Esophagus (tissue), 2 donors: ENCODE measurements at regions not wholly inside any gene's neighbourhood (a gene's known extent, or its start where the extent isn't known, plus 50 kb on each side); places are given as distances from the start of the nearest gene placed in this dataset.

ENCODE experiments used
- H3K27ac ChIP-seq, 2 donors: one replicate each; pipeline ENCODE4 v1.5.1; 2013; ENCODE audit warnings: low read depth in 2 of 2, mild to moderate bottlenecking in 2 of 2, inconsistent platforms in 1 of 2, low read length in 1 of 2, moderate library complexity in 1 of 2
- H3K27me3 ChIP-seq, 2 donors: one replicate each; pipeline ENCODE4 v1.6.1; 2013; ENCODE audit warnings: low read length in 2 of 2, control low read depth in 1 of 2, mild to moderate bottlenecking in 1 of 2; ENCODE audit not compliant: insufficient read depth in 2 of 2, control insufficient read depth in 1 of 2
- H3K36me3 ChIP-seq, 2 donors: one replicate each; pipeline ENCODE4 v1.6.1; 2013; ENCODE audit warnings: low read length in 1 of 2; ENCODE audit not compliant: control insufficient read depth in 2 of 2, insufficient read depth in 2 of 2
- H3K4me1 ChIP-seq, 2 donors: one replicate each; pipeline ENCODE4 v1.6.1; 2013; ENCODE audit warnings: low read length in 1 of 2; ENCODE audit not compliant: control insufficient read depth in 2 of 2, insufficient read depth in 2 of 2
- H3K4me3 ChIP-seq, 2 donors: one replicate each; pipeline ENCODE4 v1.5.1; 2013; ENCODE audit warnings: low read length in 2 of 2, mild to moderate bottlenecking in 2 of 2, low read depth in 1 of 2, moderate library complexity in 1 of 2
- H3K9me3 ChIP-seq, 2 donors: one replicate each; pipeline ENCODE4 v1.6.1; 2013; ENCODE audit warnings: mild to moderate bottlenecking in 2 of 2, low read depth in 1 of 2, low read length in 1 of 2, moderate library complexity in 1 of 2; ENCODE audit not compliant: control insufficient read depth in 2 of 2, insufficient read depth in 1 of 2
- WGBS, 2 donors: extraction: QIAGEN DNeasy Blood & Tissue Kit; methylation state at CpG; one replicate each; pipeline ENCODE4 v1.1.7; 2013; 5-methylcytosine and 5-hydroxymethylcytosine counted together
- donor health status: healthy with polysubstance abuse.
- donor health status: Bipolar disorder and iron deficiency.

GRCh38 chr17:79541056-79541850 lies 69.6 kb downstream of the RBFOX3 start:
- H3K36me3 ChIP-seq: no peaks in the 10 kb centered on the region
- no peaks in the 10 kb centered on the region for H3K9me3 ChIP-seq
- no peak overlapping the region for H3K27ac ChIP-seq
- WGBS, 2 donors: 87 to 88% methylated on average over 15 of the region's 15 CpGs
- no peak overlapping the region for H3K4me3 ChIP-seq
- no peaks in the 10 kb centered on the region for H3K27me3 ChIP-seq
- H3K4me1 ChIP-seq: no peaks in the 10 kb centered on the region

GRCh38 chr17:79539944-79540705 lies 70.7 kb downstream of the RBFOX3 start:
- Histone ChIP-seq H3K9me3 (no peaks in the 10 kb centered on the region), H3K4me3 (no peak overlapping the region), H3K36me3 (no peaks in the 10 kb centered on the region), H3K4me1 (no peaks in the 10 kb centered on the region), H3K27me3 (no peaks in the 10 kb centered on the region), H3K27ac (no peak overlapping the region)
- WGBS, 2 donors: 77 to 81% methylated on average over 25 of the region's 25 CpGs

GRCh38 chr17:79538291-79538690 lies 72.6 kb downstream of the RBFOX3 start:
- no peaks in the 10 kb centered on the region for H3K4me1 ChIP-seq

GRCh38 chr17:79537686-79538085 lies 73.2 kb downstream of the RBFOX3 start:
- WGBS, 2 donors: 75% methylated on average over 4 of the region's 4 CpGs
- Histone ChIP-seq H3K9me3 (no peaks in the 10 kb centered on the region), H3K4me3 (no peak overlapping the region), H3K4me1 (no peaks in the 10 kb centered on the region), H3K27ac (no peak overlapping the region), H3K27me3 (no peaks in the 10 kb centered on the region), H3K36me3 (no peaks in the 10 kb centered on the region)

More at GRCh38 chr17:79538291-79538690, 72.6 kb downstream of the RBFOX3 start:
- no peaks in the 10 kb centered on the region for H3K36me3 ChIP-seq
- 80 to 85% methylated on average over 6 of the region's 6 CpGs for WGBS, 2 donors
- H3K9me3 ChIP-seq: no peaks in the 10 kb centered on the region
- no peak overlapping the region for H3K4me3 ChIP-seq
- H3K27me3 ChIP-seq: no peaks in the 10 kb centered on the region
- H3K27ac ChIP-seq: no peak overlapping the region

- 78 to 88% methylated on average over 7 of the region's 7 CpGs for WGBS, 2 donors
- no peak overlapping the region for H3K27ac ChIP-seq
These were observed 73.8 kb downstream of the RBFOX3 start for GRCh38 chr17:79537061-79537460.

GRCh38 chr17:79536212-79536840 lies 74.5 kb downstream of the RBFOX3 start:
- no peak overlapping the region for H3K27ac ChIP-seq
- no peaks in the 10 kb centered on the region for H3K36me3 ChIP-seq
- H3K4me3 ChIP-seq: no peak overlapping the region
- WGBS, 2 donors: 85 to 88% methylated on average over 15 of the region's 15 CpGs
- no peaks in the 10 kb centered on the region for H3K27me3 ChIP-seq
- no peaks in the 10 kb centered on the region for H3K4me1 ChIP-seq
- no peaks in the 10 kb centered on the region for H3K9me3 ChIP-seq

More at GRCh38 chr17:79537061-79537460, 73.8 kb downstream of the RBFOX3 start:
- Histone ChIP-seq H3K4me3 (no peak overlapping the region), H3K9me3 (no peaks in the 10 kb centered on the region), H3K4me1 (no peaks in the 10 kb centered on the region), H3K27me3 (no peaks in the 10 kb centered on the region), H3K36me3 (no peaks in the 10 kb centered on the region)

GRCh38 chr17:79535728-79536025 lies 75.2 kb downstream of the RBFOX3 start:
- no peaks in the 10 kb centered on the region for H3K27me3 ChIP-seq
- 81 to 86% methylated on average over 5 of the region's 5 CpGs for WGBS, 2 donors
- H3K4me1 ChIP-seq: no peaks in the 10 kb centered on the region
- no peaks in the 10 kb centered on the region for H3K9me3 ChIP-seq
- no peak overlapping the region for H3K27ac ChIP-seq
- H3K4me3 ChIP-seq: no peak overlapping the region
- no peaks in the 10 kb centered on the region for H3K36me3 ChIP-seq

GRCh38 chr17:79534851-79535727 lies 75.8 kb downstream of the RBFOX3 start:
- Histone ChIP-seq H3K27me3 (no peaks in the 10 kb centered on the region), H3K36me3 (no peaks in the 10 kb centered on the region), H3K4me3 (no peak overlapping the region), H3K4me1 (no peaks in the 10 kb centered on the region), H3K27ac (no peak overlapping the region), H3K9me3 (no peaks in the 10 kb centered on the region)
- 80% methylated on average over 23 of the region's 23 CpGs for WGBS, 2 donors

- no peak overlapping the region for H3K27ac ChIP-seq
- H3K36me3 ChIP-seq: no peaks in the 10 kb centered on the region
- H3K27me3 ChIP-seq: no peaks in the 10 kb centered on the region
- 66 to 69% methylated on average over 11 of the region's 11 CpGs for WGBS, 2 donors
- no peaks in the 10 kb centered on the region for H3K9me3 ChIP-seq
- H3K4me3 ChIP-seq: no peak overlapping the region
- no peaks in the 10 kb centered on the region for H3K4me1 ChIP-seq
These were observed 76.7 kb downstream of the RBFOX3 start for GRCh38 chr17:79534111-79534510.
